Pancreas (tissue), 10 donors: ENCODE measurements at regions not wholly inside any gene's neighbourhood (a gene's known extent, or its start where the extent isn't known, plus 50 kb on each side); places are given as distances from the start of the nearest gene placed in this dataset.
"Not testable (repeated sequence)": the region's sequence is repeated elsewhere in the genome, so short reads cannot be mapped to it uniquely, and the experiment has no call there.

Experiments used
- ATAC-seq, 4 donors: fragments of 200-7000 bp; cut with Tn5 transposase; one replicate each; pipeline versions ENCODE4 v1.8.0 to v1.9.1; 2020; ENCODE audit warnings: mild to moderate bottlenecking in 4 of 4, moderate library complexity in 4 of 4
- DNase-seq, 6 donors: peaks; one replicate each; pipeline ENCODE4 v3.0.0-alpha.2; 2020
- FAIRE-seq: peaks from 2 replicates; lab custom pipeline; 2012; peaks lifted over from hg19 to GRCh38; lab: Jason Lieb, UNC
- H3K27ac ChIP-seq, 4 donors: fragments of 200-600 bp; sonication (generic); 1 replicate in 3 of 4; 2 replicates in 1 of 4; pipeline versions ENCODE4 v1.5.0 to v1.8.0; 2020
- H3K27me3 ChIP-seq, 4 donors: fragments of 200-600 bp; one replicate each; pipeline ENCODE4 v1.8.0; 2021
- H3K36me3 ChIP-seq, 3 donors: fragments of 200-600 bp; sonication (generic) in 1 of 3; one replicate each; pipeline versions ENCODE4 v1.5.0 to v1.8.0; 2020 to 2021
- H3K4me1 ChIP-seq, 3 donors: fragments of 200-600 bp; one replicate each; pipeline ENCODE4 v1.8.0; 2021
- H3K4me3 ChIP-seq, 4 donors: fragments of 200-600 bp; sonication (generic) in 2 of 4; one replicate each; pipeline versions ENCODE4 v1.5.0 to v1.8.0; 2020 to 2021
- H3K9me3 ChIP-seq, 4 donors: fragments of 200-600 bp; one replicate each; pipeline ENCODE4 v1.8.0; 2021
- WGBS, 2 donors: extraction: QIAGEN DNeasy Blood & Tissue Kit; methylation state at CpG; one replicate each; pipeline ENCODE4 v1.1.7; 2013; 5-methylcytosine and 5-hydroxymethylcytosine counted together
- intact Hi-C, 3 donors: fragments of 100-400 bp; cut with DNase I; formaldehyde crosslinking; loops; one replicate each; pipeline versions ENCODE4 v1.11.1 to v1.14.2; 2022
- donor health status: healthy with polysubstance abuse.
- donor health status: DM: no; HTN: no; CAD: no; lungs with moderate emphysema.
- donor health status: DM: no; HTN: no; CAD: no.
- donor health status: control.
- donor health status: control.
- donor health status: Bipolar disorder and iron deficiency.
- donor health status: DM: yes; HTN: yes; CAD: no.
- donor health status: DM: no; HTN: no; CAD: no.
- donor health status: DM: no; HTN: no; CAD: no.
- donor health status: DM: yes; HTN: yes; CAD: no.

GRCh38 chr13:46451145-46451544, 64.1 kb upstream of the RUBCNL start:
- WGBS, 2 donors, result 59 to 79% methylated on average over 3 of the region's 3 CpGs
- FAIRE-seq, intact Hi-C loops: not testable (repeated sequence)

GRCh38 chr13:46449949-46450348, 62.9 kb upstream of the RUBCNL start:
- H3K27ac ChIP-seq, FAIRE-seq, H3K4me1 ChIP-seq, intact Hi-C loops, ATAC-seq, H3K36me3 ChIP-seq, H3K9me3 ChIP-seq, H3K27me3 ChIP-seq, H3K4me3 ChIP-seq, DNase-seq: not testable (repeated sequence)
- WGBS, 2 donors, result 49 to 66% methylated on average over 2 of the region's 2 CpGs

More at GRCh38 chr13:46451145-46451544, 64.1 kb upstream of the RUBCNL start:
- DNase-seq, H3K4me3 ChIP-seq, H3K9me3 ChIP-seq, H3K4me1 ChIP-seq, H3K27me3 ChIP-seq, H3K27ac ChIP-seq, ATAC-seq, H3K36me3 ChIP-seq: not testable (repeated sequence)

- peak; percentile 97 for FAIRE-seq
- WGBS, 2 donors, result 36 to 55% methylated on average over 3 of the region's 4 CpGs
- intact Hi-C loops, result not testable (repeated sequence)
Observed at GRCh38 chr13:46448148-46448547, 61.1 kb upstream of the RUBCNL start.

GRCh38 chr13:46437808-46438404, 50.9 kb upstream of the RUBCNL start:
- intact Hi-C loops, result not testable (repeated sequence)
- 58 to 59% methylated on average over 40 of the region's 40 CpGs for WGBS, 2 donors
- peak in 1 of 6 donors; percentile 30 for DNase-seq

More at GRCh38 chr13:46448148-46448547, 61.1 kb upstream of the RUBCNL start:
- not testable (repeated sequence) for H3K4me3 ChIP-seq, H3K27me3 ChIP-seq, H3K9me3 ChIP-seq, DNase-seq, H3K36me3 ChIP-seq, ATAC-seq, H3K4me1 ChIP-seq, H3K27ac ChIP-seq

More at GRCh38 chr13:46437808-46438404, 50.9 kb upstream of the RUBCNL start:
- not testable (repeated sequence) for FAIRE-seq, H3K27ac ChIP-seq, H3K9me3 ChIP-seq, H3K36me3 ChIP-seq, H3K4me1 ChIP-seq, H3K27me3 ChIP-seq, H3K4me3 ChIP-seq
- ATAC-seq, result peak in 1 of 4 donors; percentile 41
